GM12878 (cell line): ENCODE measurements at regions not wholly inside any gene's neighbourhood (a gene's known extent, or its start where the extent isn't known, plus 50 kb on each side); places are given as distances from the start of the nearest gene placed in this dataset.

Experiments used
- BCL11A ChIP-seq: IDR thresholded peaks from 2 replicates; pipeline ENCODE4 v1.6.1; 2011; ENCODE audit warnings: low read depth, low read length
- CBFB ChIP-seq: IDR thresholded peaks from 2 replicates; pipeline ENCODE4 v1.6.1; 2016; ENCODE audit warnings: antibody characterized with exemption, low read depth
- CTCF ChIP-seq, 3 experiments: IDR thresholded peaks in 2 of 3; conservative IDR thresholded peaks in 1 of 3; 2 replicates each; pipeline ENCODE4 v1.5.1; 2011; ENCODE audit warnings: low read depth in 3 of 3, low read length in 3 of 3, mild to moderate bottlenecking in 3 of 3, control low read depth in 2 of 3, moderate library complexity in 2 of 3, inconsistent platforms in 1 of 3, mixed read lengths in 1 of 3; ENCODE audit not compliant: control insufficient read depth in 2 of 3, insufficient read depth in 1 of 3; ENCODE audit errors: extremely low read depth in 1 of 3
- IKZF1 ChIP-seq: fragments of 450-650 bp; conservative IDR thresholded peaks from 2 replicates; pipeline ENCODE4 v1.6.1; 2017; ENCODE audit warnings: antibody characterized with exemption, mild to moderate bottlenecking
- MXI1 ChIP-seq: fragments of 150-350 bp; IDR thresholded peaks from 2 replicates; pipeline ENCODE4 v1.6.1; 2011; ENCODE audit warnings: low read depth, mild to moderate bottlenecking, inconsistent platforms, low read length, improper control_type of control experiment
- NR2C1 ChIP-seq: fragments of 450-650 bp; IDR thresholded peaks from 2 replicates; pipeline ENCODE4 v1.6.1; 2017; ENCODE audit warnings: antibody characterized with exemption, mild to moderate bottlenecking, moderate library complexity
- PBX3 ChIP-seq: IDR thresholded peaks from 2 replicates; pipeline ENCODE4 v1.6.1; 2011; ENCODE audit warnings: mild to moderate bottlenecking, low read depth, low read length, moderate library complexity; ENCODE audit not compliant: insufficient replicate concordance

- TF ChIP-seq CTCF (IDR thresholded peaks at IDR 0.05 in 2 of 3, conservative IDR thresholded peaks at IDR 0.05 in 1 of 3; ENCODE audit: control insufficient read depth in 2 of 3, extremely low read depth in 1 of 3, insufficient read depth in 1 of 3, low read depth in 3 of 3, low read length in 3 of 3) (no peak), IKZF1 (no peak), PBX3 (no peak), MXI1 (no peak), NR2C1 (no peak), CBFB (no peak), BCL11A (no peak)
Measured at GRCh38 chr11:70746351-70746750, 348.0 kb downstream of the CTTN start.
